ENCODE measurements at regions not wholly inside any gene's neighbourhood (a gene's known extent, or its start where the extent isn't known, plus 50 kb on each side); places are given as distances from the start of the nearest gene placed in this dataset.

DNA sequence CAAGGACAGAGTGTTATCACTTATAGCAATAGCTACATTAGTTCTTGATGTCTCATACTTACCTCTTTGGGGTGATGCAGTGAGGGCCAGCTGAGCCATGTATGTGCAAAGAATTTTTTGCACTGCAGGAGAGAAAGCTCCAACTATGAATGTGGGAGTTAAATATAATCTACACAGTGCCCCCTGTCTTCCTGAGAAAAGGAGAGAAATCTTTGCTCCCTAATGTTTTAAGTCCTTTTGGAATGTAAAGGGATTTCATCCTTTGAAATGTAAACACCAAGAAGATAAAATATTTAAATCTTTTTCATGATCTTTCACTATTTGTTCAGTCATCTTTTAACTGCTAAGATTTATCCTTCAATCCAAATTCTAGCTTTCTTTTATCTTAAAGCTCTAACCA lies 822.1 kb downstream of the TENT5A start:
- DNase-seq (ENCODE audit: low spot score): no peak
- TF ChIP-seq, protein P1, sequence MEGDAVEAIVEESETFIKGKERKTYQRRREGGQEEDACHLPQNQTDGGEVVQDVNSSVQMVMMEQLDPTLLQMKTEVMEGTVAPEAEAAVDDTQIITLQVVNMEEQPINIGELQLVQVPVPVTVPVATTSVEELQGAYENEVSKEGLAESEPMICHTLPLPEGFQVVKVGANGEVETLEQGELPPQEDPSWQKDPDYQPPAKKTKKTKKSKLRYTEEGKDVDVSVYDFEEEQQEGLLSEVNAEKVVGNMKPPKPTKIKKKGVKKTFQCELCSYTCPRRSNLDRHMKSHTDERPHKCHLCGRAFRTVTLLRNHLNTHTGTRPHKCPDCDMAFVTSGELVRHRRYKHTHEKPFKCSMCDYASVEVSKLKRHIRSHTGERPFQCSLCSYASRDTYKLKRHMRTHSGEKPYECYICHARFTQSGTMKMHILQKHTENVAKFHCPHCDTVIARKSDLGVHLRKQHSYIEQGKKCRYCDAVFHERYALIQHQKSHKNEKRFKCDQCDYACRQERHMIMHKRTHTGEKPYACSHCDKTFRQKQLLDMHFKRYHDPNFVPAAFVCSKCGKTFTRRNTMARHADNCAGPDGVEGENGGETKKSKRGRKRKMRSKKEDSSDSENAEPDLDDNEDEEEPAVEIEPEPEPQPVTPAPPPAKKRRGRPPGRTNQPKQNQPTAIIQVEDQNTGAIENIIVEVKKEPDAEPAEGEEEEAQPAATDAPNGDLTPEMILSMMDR (IDR thresholded peaks at IDR 0.05; ENCODE audit: extremely low read depth, missing control alignments): no peak

DNA sequence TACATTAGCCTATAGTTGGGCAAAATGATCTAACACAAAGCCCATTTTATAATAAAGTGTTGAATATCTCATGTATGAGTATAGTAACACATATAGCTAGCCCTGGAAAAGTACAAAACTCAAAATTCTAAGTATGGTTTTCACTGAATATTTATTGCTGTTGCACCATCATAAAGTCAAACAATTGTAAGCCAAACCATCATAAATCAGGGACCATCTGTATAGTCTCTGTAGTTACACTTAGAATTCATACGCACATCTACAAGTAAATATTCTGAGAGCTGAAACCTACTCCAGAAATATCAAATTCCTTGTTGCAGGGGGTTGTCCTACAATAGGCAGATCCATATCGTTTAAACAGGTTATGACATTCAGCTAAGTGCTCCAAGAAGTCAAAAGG lies 817.3 kb downstream of the BCKDHB start:
- DNase-seq (ENCODE audit: low spot score): no peak
- TF ChIP-seq, protein P1 (IDR thresholded peaks at IDR 0.05; ENCODE audit: extremely low read depth, missing control alignments): no peak

DNA sequence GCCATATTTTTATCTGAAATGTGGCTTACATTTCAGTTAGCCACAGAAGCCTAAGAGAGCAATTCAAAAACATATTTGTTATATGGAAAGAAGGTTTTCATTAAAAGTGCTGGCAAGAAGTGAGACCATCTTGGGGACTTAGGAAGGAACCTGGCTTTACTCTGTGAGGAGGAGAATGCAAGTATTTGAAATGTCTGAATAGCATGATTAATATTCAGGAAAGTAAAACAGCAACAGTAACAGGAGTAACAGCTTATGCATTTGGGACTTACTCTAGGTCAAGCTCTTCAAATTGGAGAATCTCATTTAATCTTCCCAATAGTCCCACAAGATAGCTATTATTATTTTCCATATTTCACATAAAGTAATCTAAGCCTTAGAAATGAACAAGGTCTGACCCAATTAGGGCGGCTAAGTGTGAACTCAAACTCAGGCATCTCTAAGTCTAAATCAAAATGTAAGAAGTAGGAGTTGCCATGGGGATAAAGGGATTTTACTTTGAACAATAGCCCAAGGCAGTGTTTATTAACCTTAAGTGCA lies 816.5 kb downstream of the BCKDHB start:
- no peak for DNase-seq (ENCODE audit: low spot score)
- TF ChIP-seq, protein P1 (IDR thresholded peaks at IDR 0.05; ENCODE audit: extremely low read depth, missing control alignments): no peak

DNA sequence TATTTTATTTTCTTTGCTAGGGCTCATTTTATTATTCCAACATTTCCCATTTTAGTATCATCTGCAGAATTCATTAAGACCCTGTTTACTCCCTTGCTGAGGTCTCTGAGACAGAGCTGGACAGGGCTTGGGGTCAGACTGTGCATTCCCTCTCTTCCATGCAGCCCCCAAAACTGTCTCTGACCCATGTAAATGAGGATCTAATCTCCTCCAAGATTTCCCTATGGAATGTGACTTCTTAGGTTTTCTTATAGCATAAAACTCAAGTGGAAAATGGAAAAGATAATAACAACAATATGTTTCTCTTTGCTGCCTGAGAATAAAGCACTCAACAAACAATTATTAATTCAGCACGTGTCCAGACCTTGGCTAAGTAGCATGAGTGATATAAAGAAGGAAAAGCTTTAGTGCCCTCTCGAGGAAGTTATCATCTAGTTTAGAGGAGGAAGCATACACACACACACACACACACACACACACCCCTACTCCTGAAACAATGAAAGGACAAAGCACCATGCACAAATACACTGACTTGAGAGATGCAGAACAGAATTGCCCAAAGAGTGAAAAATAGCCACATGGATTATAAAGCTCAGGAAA lies 815.5 kb downstream of the BCKDHB start:
- DNase-seq (ENCODE audit: low spot score): no peak

DNA sequence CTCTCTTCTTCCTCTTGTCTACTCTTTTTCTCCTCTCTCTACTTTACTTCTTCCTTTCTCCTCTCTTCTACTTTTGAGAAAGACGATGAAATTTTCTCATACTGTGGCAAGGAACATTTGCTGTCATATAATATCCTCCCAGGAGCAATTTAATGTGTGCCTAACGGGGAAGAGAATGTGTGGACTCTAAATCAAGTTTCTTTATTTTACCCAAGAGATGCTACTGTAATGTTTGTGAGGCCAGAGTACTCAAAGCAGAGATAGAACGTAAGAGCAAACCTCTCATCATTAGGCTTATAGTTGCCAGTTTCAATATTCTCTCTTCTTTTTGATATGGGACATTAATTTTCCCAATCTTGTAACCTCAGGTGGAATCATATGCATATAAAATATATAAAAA lies 801.4 kb downstream of the BCKDHB start:
- TF ChIP-seq, protein P1 (IDR thresholded peaks at IDR 0.05; ENCODE audit: extremely low read depth, missing control alignments): no peak

More for the DNA sequence above, 815.5 kb downstream of the BCKDHB start:
- TF ChIP-seq, protein P1 (IDR thresholded peaks at IDR 0.05; ENCODE audit: extremely low read depth, missing control alignments): no peak

DNA sequence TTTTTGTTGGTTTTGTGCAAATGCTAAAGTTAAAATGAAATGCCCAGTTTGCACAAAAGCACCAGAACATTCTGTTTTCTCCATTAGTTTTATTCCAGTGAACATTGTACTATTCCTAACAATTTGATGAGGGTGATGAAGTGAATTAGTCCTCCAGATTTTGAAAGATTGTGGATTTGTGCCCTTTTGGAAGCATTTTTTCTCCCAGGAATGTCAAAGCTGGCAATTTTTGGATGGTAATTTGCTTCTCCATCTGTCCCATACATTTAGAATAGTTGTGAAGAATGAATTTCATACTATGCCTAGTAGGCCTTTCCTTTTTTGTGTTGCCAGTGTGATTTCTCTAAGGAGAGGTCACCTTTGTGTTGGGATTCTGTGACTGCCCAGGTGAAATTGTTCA lies 797.2 kb downstream of the BCKDHB start:
- TF ChIP-seq, protein P1 (IDR thresholded peaks at IDR 0.05; ENCODE audit: extremely low read depth, missing control alignments): no peak
- no peak for DNase-seq (ENCODE audit: low spot score)

More for the DNA sequence above, 801.4 kb downstream of the BCKDHB start:
- DNase-seq (ENCODE audit: low spot score): no peak

DNA sequence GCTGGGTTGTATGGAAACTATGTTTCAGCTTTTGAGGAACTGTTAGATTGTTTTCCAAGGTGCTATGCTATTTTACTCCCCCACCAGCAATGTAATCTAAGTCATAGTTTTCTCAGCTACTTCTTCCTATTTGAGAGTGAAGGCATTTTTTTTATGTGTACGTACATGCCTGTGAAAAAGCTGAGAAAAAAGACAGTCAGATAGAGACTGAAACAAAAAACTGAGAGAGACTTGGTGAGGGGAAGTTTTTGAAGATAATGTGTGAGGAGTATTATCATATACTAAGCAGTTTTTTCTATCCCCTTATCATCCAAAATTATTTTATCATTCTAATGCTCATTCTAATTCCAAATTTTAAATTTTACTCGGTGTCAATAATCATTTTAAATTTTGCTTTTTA lies 780.0 kb downstream of the BCKDHB start:
- no peak for DNase-seq (ENCODE audit: low spot score)
- TF ChIP-seq, protein P1 (IDR thresholded peaks at IDR 0.05; ENCODE audit: extremely low read depth, missing control alignments): no peak

All from GM20000 (cell line).